Endothelial cell of umbilical vein (primary cell): ENCODE measurements at regions not wholly inside any gene's neighbourhood (a gene's known extent, or its start where the extent isn't known, plus 50 kb on each side); places are given as distances from the start of the nearest gene placed in this dataset.

Experiments used
- BruUV-seq: library from RNA; stranded (reverse); fragments of 400-500 nt; replicated peaks from 2 replicates; lab custom pipeline; 2021; lab: Mats Ljungman, UMichigan
- CTCF ChIA-PET: fragments of 300-600, 350-600 bp; sonication (Branson Sonifier 250); formaldehyde crosslinking; loops from one replicate; lab custom pipeline; 2021; ENCODE audit warnings: antibody characterized with exemption, inconsistent platforms; lab: Charles Lee
- POLR2A ChIA-PET: fragments of 300-600, 350-600 bp; sonication (Branson Sonifier 250); formaldehyde crosslinking; loops from one replicate; lab custom pipeline; 2021; ENCODE audit warnings: antibody characterized with exemption, inconsistent platforms; lab: Charles Lee
- DNase-seq: peaks from one replicate; pipeline ENCODE4 v3.0.0-alpha.2; 2011; ENCODE audit warnings: low read depth, low spot score
- FAIRE-seq: peaks from 2 replicates; lab custom pipeline; 2011; peaks lifted over from hg19 to GRCh38; lab: Jason Lieb, UNC
- H2AFZ ChIP-seq: 2 replicates; pipeline ENCODE4 v1.6.0; 2012; ENCODE audit warnings: low read depth, low read length, control low read depth, inconsistent platforms
- H3K27ac ChIP-seq: 2 replicates; pipeline ENCODE4 v1.5.1; 2011; ENCODE audit warnings: low read depth, mild to moderate bottlenecking, control low read depth, low read length, moderate library complexity; ENCODE audit not compliant: insufficient read depth
- H3K27me3 ChIP-seq, 2 experiments: 2 replicates each; pipeline versions ENCODE4 v1.6.0 to v1.6.1; 2011; ENCODE audit warnings: low read length in 2 of 2, mixed read lengths in 1 of 2; ENCODE audit not compliant: control insufficient read depth in 2 of 2, insufficient read depth in 2 of 2
- H3K36me3 ChIP-seq, 2 experiments: 2 replicates in 1 of 2; 3 replicates in 1 of 2; pipeline ENCODE4 v1.5.1; 2011; ENCODE audit warnings: low read length in 2 of 2, mild to moderate bottlenecking in 1 of 2, moderate library complexity in 1 of 2; ENCODE audit not compliant: control insufficient read depth in 2 of 2, insufficient read depth in 2 of 2; ENCODE audit errors: extremely low read depth in 1 of 2
- H3K4me1 ChIP-seq: 3 replicates; pipeline ENCODE4 v1.5.1; 2011; ENCODE audit warnings: mild to moderate bottlenecking, low read length; ENCODE audit not compliant: control insufficient read depth, insufficient read depth; ENCODE audit errors: extremely low read depth
- H3K4me2 ChIP-seq: 2 replicates; pipeline ENCODE4 v1.6.1; 2011; ENCODE audit warnings: low read length, control low read depth, mixed read lengths; ENCODE audit not compliant: insufficient read depth
- H3K4me3 ChIP-seq, 3 experiments: fragments of 200-600 bp in 1 of 3; sonication (generic), shearing (Covaris generic) in 1 of 3; replicated peaks in 1 of 3; 2 replicates each; pipeline ENCODE4 v1.5.1; 2011 to 2016; ENCODE audit warnings: control low read depth in 3 of 3, low read length in 3 of 3, mild to moderate bottlenecking in 2 of 3, inconsistent platforms in 1 of 3, low read depth in 1 of 3, moderate library complexity in 1 of 3; ENCODE audit not compliant: insufficient read depth in 1 of 3
- H3K79me2 ChIP-seq: 2 replicates; pipeline ENCODE4 v1.6.0; 2012; ENCODE audit warnings: low read length, inconsistent platforms; ENCODE audit not compliant: control insufficient read depth, insufficient read depth
- H3K9ac ChIP-seq: replicated peaks from 2 replicates; pipeline ENCODE3; 2011; ENCODE audit warnings: low read length, control low read depth; ENCODE audit not compliant: insufficient read depth; ENCODE audit errors: extremely low read depth
- H3K9me1 ChIP-seq: replicated peaks from 3 replicates; pipeline ENCODE4 v1.6.0; 2011; ENCODE audit warnings: mild to moderate bottlenecking, low read length; ENCODE audit not compliant: control insufficient read depth, insufficient read depth; ENCODE audit errors: extremely low read depth
- H3K9me3 ChIP-seq: replicated peaks from 2 replicates; pipeline ENCODE4 v1.5.1; 2012; ENCODE audit warnings: low read length, inconsistent platforms; ENCODE audit not compliant: control insufficient read depth, insufficient read depth
- H4K20me1 ChIP-seq: replicated peaks from 2 replicates; pipeline ENCODE3; 2011; ENCODE audit warnings: mild to moderate bottlenecking, low read length; ENCODE audit not compliant: control insufficient read depth, insufficient read depth; ENCODE audit errors: extremely low read depth
- EZH2 ChIP-seq: IDR thresholded peaks from 2 replicates; pipeline ENCODE4 v1.6.1; 2012; ENCODE audit warnings: borderline replicate concordance, low read depth, mild to moderate bottlenecking, moderate library complexity, low read length, inconsistent platforms; ENCODE audit not compliant: severe bottlenecking
- FOS ChIP-seq: IDR thresholded peaks from 2 replicates; pipeline ENCODE4 v1.6.1; 2011; ENCODE audit warnings: mild to moderate bottlenecking, low read length, moderate library complexity, borderline replicate concordance; ENCODE audit not compliant: insufficient read depth
- GATA2 ChIP-seq: IDR thresholded peaks from 2 replicates; pipeline ENCODE4 v1.7.0; 2011; ENCODE audit warnings: low read depth, mild to moderate bottlenecking, moderate library complexity, mixed read lengths, low read length; ENCODE audit not compliant: insufficient read length, insufficient read depth
- JUN ChIP-seq: IDR thresholded peaks from 2 replicates; pipeline ENCODE4 v1.6.1; 2011; ENCODE audit warnings: borderline replicate concordance, low read depth; ENCODE audit not compliant: insufficient read length, insufficient read depth
- MAX ChIP-seq: IDR thresholded peaks from 2 replicates; pipeline ENCODE4 v1.6.1; 2011; ENCODE audit not compliant: insufficient read depth, insufficient read length
- MYC ChIP-seq: IDR thresholded peaks from one replicate; pipeline ENCODE4 v1.6.1; 2011; ENCODE audit warnings: mild to moderate bottlenecking, low read depth, low read length
- POLR2A ChIP-seq: IDR thresholded peaks from 2 replicates; pipeline ENCODE4 v1.6.1; 2012; ENCODE audit warnings: low read depth, mild to moderate bottlenecking, control low read depth, low read length
- POLR2AphosphoS5 ChIP-seq: IDR thresholded peaks from 2 replicates; pipeline ENCODE4 v1.6.1; 2012; ENCODE audit warnings: low read depth, mild to moderate bottlenecking, control low read depth, low read length, moderate library complexity; ENCODE audit not compliant: insufficient read depth
- dilution Hi-C: fragments of 300-500 bp; cut with MboI; formaldehyde crosslinking; loops from one replicate; pipeline ENCODE4 v1.15.0; 2019; ENCODE audit warnings: low sequenced_read_pairs; ENCODE audit not compliant: extremely low pct_ligation_motif_present
- intact Hi-C: fragments of 100-400 bp; cut with micrococcal nuclease; formaldehyde crosslinking; loops from one replicate; pipeline ENCODE4 v1.10.0; 2022
- TF ChIP-seq, protein P1 (sequence below), 2 donors: IDR thresholded peaks; 1 replicate in 1 of 2; 2 replicates in 1 of 2; pipeline ENCODE4 v1.5.1; 2011; ENCODE audit warnings: low read length in 2 of 2, mild to moderate bottlenecking in 2 of 2, moderate library complexity in 2 of 2, control low read depth in 1 of 2, inconsistent platforms in 1 of 2, low read depth in 1 of 2; ENCODE audit not compliant: insufficient read depth in 1 of 2; ENCODE audit errors: extremely low read depth in 1 of 2

- BruUV-seq = no TSS peak
- CTCF ChIA-PET = no interaction called here
- Histone ChIP-seq H3K36me3 (no peaks in the 10 kb centered on the region), H3K9me3 (no peaks in the 10 kb centered on the region), H3K9ac (no peak overlapping the region), H3K27me3 (no peaks in the 10 kb centered on the region), H4K20me1 (no peaks in the 10 kb centered on the region), H3K4me2 (no peak overlapping the region), H3K9me1 (no peaks in the 10 kb centered on the region), H3K27ac (no peak overlapping the region), H2AFZ (no peak overlapping the region), H3K79me2 (no peaks in the 10 kb centered on the region), H3K4me1 (no peaks in the 10 kb centered on the region), H3K4me3 (no peak overlapping the region)
- TF ChIP-seq JUN (no peak), POLR2A (no peak), MAX (no peak), POLR2AphosphoS5 (no peak), FOS (no peak), MYC (no peak), EZH2 (no peak), GATA2 (no peak)
- TF ChIP-seq, protein P1, sequence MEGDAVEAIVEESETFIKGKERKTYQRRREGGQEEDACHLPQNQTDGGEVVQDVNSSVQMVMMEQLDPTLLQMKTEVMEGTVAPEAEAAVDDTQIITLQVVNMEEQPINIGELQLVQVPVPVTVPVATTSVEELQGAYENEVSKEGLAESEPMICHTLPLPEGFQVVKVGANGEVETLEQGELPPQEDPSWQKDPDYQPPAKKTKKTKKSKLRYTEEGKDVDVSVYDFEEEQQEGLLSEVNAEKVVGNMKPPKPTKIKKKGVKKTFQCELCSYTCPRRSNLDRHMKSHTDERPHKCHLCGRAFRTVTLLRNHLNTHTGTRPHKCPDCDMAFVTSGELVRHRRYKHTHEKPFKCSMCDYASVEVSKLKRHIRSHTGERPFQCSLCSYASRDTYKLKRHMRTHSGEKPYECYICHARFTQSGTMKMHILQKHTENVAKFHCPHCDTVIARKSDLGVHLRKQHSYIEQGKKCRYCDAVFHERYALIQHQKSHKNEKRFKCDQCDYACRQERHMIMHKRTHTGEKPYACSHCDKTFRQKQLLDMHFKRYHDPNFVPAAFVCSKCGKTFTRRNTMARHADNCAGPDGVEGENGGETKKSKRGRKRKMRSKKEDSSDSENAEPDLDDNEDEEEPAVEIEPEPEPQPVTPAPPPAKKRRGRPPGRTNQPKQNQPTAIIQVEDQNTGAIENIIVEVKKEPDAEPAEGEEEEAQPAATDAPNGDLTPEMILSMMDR (IDR thresholded peaks at IDR 0.05; ENCODE audit: extremely low read depth in 1 of 2, insufficient read depth in 1 of 2, low read depth in 1 of 2, low read length in 2 of 2) = no peak
- dilution Hi-C loops = no loop called here
- intact Hi-C loops = no loop called here
- DNase-seq (no peak), FAIRE-seq (no peak)
- POLR2A ChIA-PET = no interaction called here
Measured at GRCh38 chr3:111434941-111435622, 106.9 kb upstream of the CD96 start.
